Ishikawa (cell line): ENCODE measurements at regions not wholly inside any gene's neighbourhood (a gene's known extent, or its start where the extent isn't known, plus 50 kb on each side); places are given as distances from the start of the nearest gene placed in this dataset.

Source experiments
- CEBPB ChIP-seq: IDR thresholded peaks from 2 replicates; pipeline ENCODE4 v1.6.1; 2012
- CREB1 ChIP-seq: IDR thresholded peaks from 2 replicates; pipeline ENCODE4 v1.6.1; 2012; ENCODE audit warnings: low read depth
- EP300 ChIP-seq: IDR thresholded peaks from 2 replicates; pipeline ENCODE4 v1.6.1; 2012; ENCODE audit warnings: borderline replicate concordance
- FOXM1 ChIP-seq: IDR thresholded peaks from 2 replicates; pipeline ENCODE4 v1.6.1; 2012; ENCODE audit warnings: low read depth, borderline replicate concordance
- RAD21 ChIP-seq: IDR thresholded peaks from 2 replicates; pipeline ENCODE4 v1.6.1; 2012; ENCODE audit warnings: low read depth
- TEAD4 ChIP-seq: IDR thresholded peaks from 2 replicates; pipeline ENCODE4 v1.6.1; 2012
- YY1 ChIP-seq: IDR thresholded peaks from 2 replicates; pipeline ENCODE4 v1.6.1; 2012; ENCODE audit warnings: low read depth

- no peak for TF ChIP-seq FOXM1
- TF ChIP-seq CREB1: no peak
- no peak for TF ChIP-seq CEBPB
- TF ChIP-seq RAD21: no peak
- TF ChIP-seq YY1: no peak
- no peak for TF ChIP-seq TEAD4
- TF ChIP-seq EP300: no peak
These were observed 905.8 kb downstream of the IGSF11 start for GRCh38 chr3:118128886-118129285.
